ENCODE measurements at regions not wholly inside any gene's neighbourhood (a gene's known extent, or its start where the extent isn't known, plus 50 kb on each side); places are given as distances from the start of the nearest gene placed in this dataset.

GRCh38 chr16:55146966-55147365 lies 177.0 kb upstream of the IRX6 start:
- H3K4me1 ChIP-seq (ENCODE audit: insufficient read depth), result 0 out of 2 replicates have a peak, but pooled peaks cover 4% of the 10 kb centered on the region
- H3K4me3 ChIP-seq, result no peak overlapping the region
- peaks cover 2% of the 10 kb centered on the region for H3K27me3 Mint-ChIP-seq (ENCODE audit: insufficient read depth, low read depth, poor library complexity)
- H3K4me2 ChIP-seq, result no peak overlapping the region
- no peaks in the 10 kb centered on the region for H3K27me3 ChIP-seq (ENCODE audit: insufficient read depth)
- no peak for ATAC-seq
- H3K79me2 ChIP-seq (replicated peaks; ENCODE audit: insufficient read depth), result no peaks in the 10 kb centered on the region
- H3K9me3 Mint-ChIP-seq, result no peaks in the 10 kb centered on the region
- H2AFZ ChIP-seq, result no peak overlapping the region
- H3K9me2 ChIP-seq (ENCODE audit: insufficient read depth), result peaks cover 19% of the 10 kb centered on the region
- H4K20me1 ChIP-seq (replicated peaks; ENCODE audit: insufficient read depth), result no peaks in the 10 kb centered on the region
- no peak for DNase-seq (ENCODE audit: low spot score)
- no peaks in the 10 kb centered on the region for H3K36me3 ChIP-seq (ENCODE audit: insufficient read depth)
- H3K36me3 Mint-ChIP-seq (ENCODE audit: low read depth), result no peaks in the 10 kb centered on the region
- H3K27ac ChIP-seq (ENCODE audit: low read depth), result no peak overlapping the region
- H3K4me1 Mint-ChIP-seq, result peaks cover 10% of the 10 kb centered on the region
- no peak overlapping the region for H3K4me3 Mint-ChIP-seq
- no peaks in the 10 kb centered on the region for H3F3A ChIP-seq (replicated peaks; ENCODE audit: low read depth)
- TF ChIP-seq CREB1 (CRISPR knock-in tag; IDR thresholded peaks at IDR 0.05; ENCODE audit: low read depth) (no peak), ZNF114 (CRISPR knock-in tag; IDR thresholded peaks at IDR 0.05) (no peak), ETS1 (IDR thresholded peaks at IDR 0.05) (no peak), CTCF (conservative IDR thresholded peaks at IDR 0.05; ENCODE audit: low read depth in 2 of 2) (no peak), EZH2 (IDR thresholded peaks at IDR 0.05; ENCODE audit: low read depth, unreplicated experiment) (no peak), NANOG (IDR thresholded peaks at IDR 0.05; ENCODE audit: borderline replicate concordance) (no peak), ZNF331 (CRISPR knock-in tag; IDR thresholded peaks at IDR 0.05; ENCODE audit: low read depth) (no peak), EZH2phosphoT487 (IDR thresholded peaks at IDR 0.05; ENCODE audit: unreplicated experiment) (no peak), POLR2AphosphoS5 (IDR thresholded peaks at IDR 0.05; ENCODE audit: low read depth) (no peak), ZNF462 (CRISPR knock-in tag; IDR thresholded peaks at IDR 0.05) (no peak), STAT1 (IDR thresholded peaks at IDR 0.05; ENCODE audit: unreplicated experiment) (no peak), JUNB (IDR thresholded peaks at IDR 0.05; ENCODE audit: unreplicated experiment) (no peak), REST (IDR thresholded peaks at IDR 0.05; ENCODE audit: unreplicated experiment) (no peak)
- H3K27ac Mint-ChIP-seq, result no peak overlapping the region
